Neural progenitor cell (in vitro differentiated cells): ENCODE measurements at regions not wholly inside any gene's neighbourhood (a gene's known extent, or its start where the extent isn't known, plus 50 kb on each side); places are given as distances from the start of the nearest gene placed in this dataset.

Experiments used
- DNase-seq: peaks from one replicate; pipeline ENCODE4 v3.0.0-alpha.2; 2016; ENCODE audit warnings: low spot score
- H2AFZ ChIP-seq: fragments of 200-600 bp; sonication (generic); replicated peaks from 2 replicates; pipeline ENCODE4 v1.6.1; 2016; ENCODE audit warnings: antibody characterized with exemption
- H3F3A ChIP-seq: fragments of 200-600 bp; sonication (generic); 2 replicates; pipeline ENCODE4 v1.6.1; 2016; ENCODE audit warnings: antibody characterized with exemption, low read depth
- H3K27ac ChIP-seq: fragments of 200-600 bp; sonication (generic); 2 replicates; pipeline ENCODE4 v1.5.1; 2016; ENCODE audit warnings: mild to moderate bottlenecking
- H3K27me3 ChIP-seq: fragments of 200-600 bp; sonication (generic); 2 replicates; pipeline ENCODE4 v1.6.1; 2016; ENCODE audit warnings: mild to moderate bottlenecking, moderate library complexity
- H3K36me3 ChIP-seq: fragments of 200-600 bp; sonication (generic); 2 replicates; pipeline ENCODE4 v1.5.1; 2016
- H3K4me1 ChIP-seq: fragments of 200-600 bp; sonication (generic); 2 replicates; pipeline ENCODE4 v1.6.1; 2016; ENCODE audit warnings: mixed run types
- H3K4me2 ChIP-seq: fragments of 200-600 bp; sonication (generic); 2 replicates; pipeline ENCODE4 v1.6.1; 2016
- H3K4me3 ChIP-seq: fragments of 200-600 bp; sonication (generic); 2 replicates; pipeline ENCODE4 v1.5.1; 2016
- H3K79me2 ChIP-seq: fragments of 200-600 bp; sonication (generic); 2 replicates; pipeline ENCODE4 v1.6.1; 2016; ENCODE audit warnings: low read depth
- H3K9ac ChIP-seq: fragments of 200-600 bp; sonication (generic); 2 replicates; pipeline ENCODE4 v1.6.1; 2016
- H3K9me3 ChIP-seq: fragments of 200-600 bp; sonication (generic); 2 replicates; pipeline ENCODE4 v1.5.1; 2016; ENCODE audit warnings: low read depth
- H4K20me1 ChIP-seq: fragments of 200-600 bp; sonication (generic); 2 replicates; pipeline ENCODE4 v1.6.1; 2016; ENCODE audit warnings: low read depth
- H3K27ac Mint-ChIP-seq: 3 replicates; pipeline ENCODE4 v1.8.0; 2021; ENCODE audit warnings: mixed read lengths
- H3K27me3 Mint-ChIP-seq: 2 replicates; pipeline ENCODE4 v1.8.0; 2022; ENCODE audit warnings: low read depth, mild to moderate bottlenecking, inconsistent platforms, moderate library complexity, mixed read lengths; ENCODE audit not compliant: insufficient read depth
- H3K36me3 Mint-ChIP-seq: 3 replicates; pipeline ENCODE4 v1.8.0; 2021; ENCODE audit warnings: mixed read lengths
- H3K4me1 Mint-ChIP-seq: 3 replicates; pipeline ENCODE4 v1.8.0; 2021; ENCODE audit warnings: mixed read lengths
- H3K4me3 Mint-ChIP-seq: 3 replicates; pipeline ENCODE4 v1.8.0; 2021; ENCODE audit warnings: mild to moderate bottlenecking, moderate library complexity, mixed read lengths
- H3K9me3 Mint-ChIP-seq: 3 replicates; pipeline ENCODE4 v1.8.0; 2020; ENCODE audit warnings: mixed read lengths
- EZH2 ChIP-seq: fragments of 200-600 bp; sonication (generic); IDR thresholded peaks from 2 replicates; pipeline ENCODE4 v1.6.1; 2017; ENCODE audit warnings: antibody characterized with exemption, mild to moderate bottlenecking, moderate library complexity
- EZH2phosphoT487 ChIP-seq: fragments of 200-600 bp; sonication (generic); IDR thresholded peaks from 2 replicates; pipeline ENCODE4 v1.6.1; 2017; ENCODE audit warnings: antibody characterized with exemption
- TF ChIP-seq, protein P1 (sequence below): fragments of 200-600 bp; sonication (generic); IDR thresholded peaks from 2 replicates; pipeline ENCODE4 v1.5.1; 2017; ENCODE audit warnings: antibody characterized with exemption, mild to moderate bottlenecking

DNA sequence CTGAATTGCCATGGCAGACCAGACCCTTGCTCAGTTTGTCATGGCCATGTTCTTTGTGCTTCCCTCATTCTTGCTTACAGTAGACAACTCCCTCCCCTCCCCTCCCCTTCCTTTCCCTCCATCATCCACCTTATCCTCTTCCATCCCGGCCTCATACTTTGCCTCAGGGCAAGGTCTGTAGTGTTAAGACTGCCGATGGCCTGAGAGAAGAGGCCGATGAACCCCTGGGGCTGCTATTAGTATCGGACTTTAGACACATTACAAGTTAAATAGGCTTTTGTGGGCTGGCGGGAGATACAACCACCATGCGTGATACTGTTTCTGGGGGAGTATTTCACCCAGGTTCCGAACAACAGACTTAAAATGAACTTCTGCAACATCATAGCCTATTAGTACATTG, 364.5 kb upstream of the ZFHX3 start:
- peaks cover 3% of the 10 kb centered on the region for H3K27me3 Mint-ChIP-seq
- no peak overlapping the region for H3K27ac Mint-ChIP-seq
- H3K9me3 Mint-ChIP-seq: no peaks in the 10 kb centered on the region
- no peak overlapping the region for H3K27ac ChIP-seq
- no peaks in the 10 kb centered on the region for H3F3A ChIP-seq
- no peak overlapping the region for H3K9ac ChIP-seq
- no peaks in the 10 kb centered on the region for H3K4me1 Mint-ChIP-seq
- DNase-seq: no peak
- no peaks in the 10 kb centered on the region for H4K20me1 ChIP-seq
- no peak overlapping the region for H2AFZ ChIP-seq
- H3K4me3 ChIP-seq: no peak overlapping the region
- no peaks in the 10 kb centered on the region for H3K79me2 ChIP-seq
- H3K36me3 Mint-ChIP-seq: no peaks in the 10 kb centered on the region
- no peaks in the 10 kb centered on the region for H3K36me3 ChIP-seq
- TF ChIP-seq EZH2phosphoT487 (no peak), EZH2 (no peak)
- TF ChIP-seq, protein P1, sequence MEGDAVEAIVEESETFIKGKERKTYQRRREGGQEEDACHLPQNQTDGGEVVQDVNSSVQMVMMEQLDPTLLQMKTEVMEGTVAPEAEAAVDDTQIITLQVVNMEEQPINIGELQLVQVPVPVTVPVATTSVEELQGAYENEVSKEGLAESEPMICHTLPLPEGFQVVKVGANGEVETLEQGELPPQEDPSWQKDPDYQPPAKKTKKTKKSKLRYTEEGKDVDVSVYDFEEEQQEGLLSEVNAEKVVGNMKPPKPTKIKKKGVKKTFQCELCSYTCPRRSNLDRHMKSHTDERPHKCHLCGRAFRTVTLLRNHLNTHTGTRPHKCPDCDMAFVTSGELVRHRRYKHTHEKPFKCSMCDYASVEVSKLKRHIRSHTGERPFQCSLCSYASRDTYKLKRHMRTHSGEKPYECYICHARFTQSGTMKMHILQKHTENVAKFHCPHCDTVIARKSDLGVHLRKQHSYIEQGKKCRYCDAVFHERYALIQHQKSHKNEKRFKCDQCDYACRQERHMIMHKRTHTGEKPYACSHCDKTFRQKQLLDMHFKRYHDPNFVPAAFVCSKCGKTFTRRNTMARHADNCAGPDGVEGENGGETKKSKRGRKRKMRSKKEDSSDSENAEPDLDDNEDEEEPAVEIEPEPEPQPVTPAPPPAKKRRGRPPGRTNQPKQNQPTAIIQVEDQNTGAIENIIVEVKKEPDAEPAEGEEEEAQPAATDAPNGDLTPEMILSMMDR: no peak
- H3K27me3 ChIP-seq: no peaks in the 10 kb centered on the region
- no peaks in the 10 kb centered on the region for H3K9me3 ChIP-seq
- no peak overlapping the region for H3K4me3 Mint-ChIP-seq
- no peak overlapping the region for H3K4me2 ChIP-seq
- H3K4me1 ChIP-seq: no peaks in the 10 kb centered on the region

DNA sequence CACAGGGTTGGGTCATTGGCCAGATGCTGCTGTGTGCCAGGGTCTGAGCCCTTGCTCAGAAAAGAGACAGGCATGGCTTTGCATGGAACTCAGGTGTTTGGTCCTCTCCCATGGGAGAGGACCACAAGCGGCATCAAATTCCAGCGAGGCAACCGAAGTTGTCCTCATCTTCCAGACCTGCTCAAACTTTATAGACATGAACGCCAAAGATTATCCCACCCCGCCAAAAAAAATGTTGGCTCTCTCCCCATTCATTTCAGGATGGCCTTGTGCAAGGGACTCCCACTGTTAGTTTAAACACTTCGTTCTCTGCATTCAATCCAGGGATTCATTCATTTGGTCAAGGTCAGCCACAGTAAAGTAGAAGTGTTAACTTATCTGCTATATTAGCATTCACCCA, 360.8 kb upstream of the ZFHX3 start:
- no peaks in the 10 kb centered on the region for H3K36me3 ChIP-seq
- Mint-ChIP-seq H3K4me1 (peaks cover 6% of the 10 kb centered on the region), H3K9me3 (no peaks in the 10 kb centered on the region), H3K27me3 (peaks cover 2% of the 10 kb centered on the region), H3K4me3 (no peak overlapping the region), H3K27ac (no peak overlapping the region), H3K36me3 (no peaks in the 10 kb centered on the region)
- peaks cover 7% of the 10 kb centered on the region for H3K4me1 ChIP-seq
- no peaks in the 10 kb centered on the region for H3K79me2 ChIP-seq
- H3K27ac ChIP-seq: no peak overlapping the region
- no peak overlapping the region for H3K4me2 ChIP-seq
- H2AFZ ChIP-seq: no peak overlapping the region
- H3K9me3 ChIP-seq: no peaks in the 10 kb centered on the region
- H4K20me1 ChIP-seq: no peaks in the 10 kb centered on the region
- no peaks in the 10 kb centered on the region for H3K27me3 ChIP-seq
- H3K9ac ChIP-seq: no peak overlapping the region
- TF ChIP-seq EZH2phosphoT487 (no peak), EZH2 (no peak)
- no peak for DNase-seq
- no peak overlapping the region for H3K4me3 ChIP-seq
- H3F3A ChIP-seq: peaks cover 2% of the 10 kb centered on the region

DNA sequence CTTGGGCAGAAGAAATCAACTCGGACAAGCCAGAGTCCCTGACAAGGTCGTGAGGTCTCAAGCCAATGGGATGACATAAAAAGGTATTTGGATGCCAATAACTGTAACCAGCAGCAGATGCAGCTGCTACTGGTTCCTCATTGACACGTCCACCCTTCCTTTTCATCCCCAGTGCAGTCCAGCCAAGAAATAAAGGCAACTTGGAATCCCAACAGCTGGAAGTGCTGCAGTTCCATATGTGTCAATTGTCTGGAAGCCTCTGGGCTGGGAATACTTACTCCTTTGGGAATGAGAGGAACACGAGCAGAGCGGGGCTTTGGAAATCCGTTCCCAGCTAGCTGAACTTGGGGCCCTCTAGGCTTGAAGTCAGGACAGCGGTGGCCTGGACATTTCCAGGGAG, 360.4 kb upstream of the ZFHX3 start:
- Histone ChIP-seq H3K4me2 (no peak overlapping the region), H2AFZ (no peak overlapping the region), H3K4me3 (no peak overlapping the region), H3K9me3 (no peaks in the 10 kb centered on the region), H3K36me3 (no peaks in the 10 kb centered on the region), H3F3A (peaks cover 6% of the 10 kb centered on the region), H3K9ac (no peak overlapping the region), H3K27me3 (no peaks in the 10 kb centered on the region), H3K4me1 (peaks cover 11% of the 10 kb centered on the region), H3K27ac (no peak overlapping the region), H4K20me1 (no peaks in the 10 kb centered on the region), H3K79me2 (no peaks in the 10 kb centered on the region)
- DNase-seq: no peak
- Mint-ChIP-seq H3K27me3 (peaks cover 2% of the 10 kb centered on the region), H3K4me3 (no peak overlapping the region), H3K36me3 (no peaks in the 10 kb centered on the region), H3K27ac (no peak overlapping the region), H3K4me1 (peaks cover 10% of the 10 kb centered on the region), H3K9me3 (no peaks in the 10 kb centered on the region)
- TF ChIP-seq, protein P1: no peak
- no peak for TF ChIP-seq EZH2
- no peak for TF ChIP-seq EZH2phosphoT487

DNA sequence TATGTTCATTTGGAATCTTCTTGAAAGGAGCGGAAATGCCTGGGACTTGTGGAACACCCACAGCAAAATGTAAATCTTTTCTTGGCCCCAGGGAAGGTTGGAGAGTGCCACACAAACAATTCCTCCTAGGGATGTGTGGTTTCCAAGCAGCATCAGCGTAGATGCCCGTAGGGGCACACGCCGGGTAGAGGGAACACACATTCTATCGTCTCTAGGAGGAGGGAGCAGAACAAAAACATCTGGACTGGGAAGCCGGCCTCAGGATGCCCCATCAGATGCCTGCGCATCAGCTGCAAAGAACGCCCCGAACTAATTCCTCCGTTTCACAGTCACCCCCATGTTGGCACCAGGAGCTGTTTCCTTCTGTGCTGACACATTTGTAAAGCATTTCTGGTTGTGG, 357.9 kb upstream of the ZFHX3 start:
- Histone ChIP-seq H3K27ac (no peak overlapping the region), H3K79me2 (no peaks in the 10 kb centered on the region), H3K36me3 (no peaks in the 10 kb centered on the region), H3K4me1 (peaks cover 22% of the 10 kb centered on the region), H3K9ac (no peak overlapping the region), H2AFZ (no peak overlapping the region), H3K4me2 (no peak overlapping the region), H4K20me1 (no peaks in the 10 kb centered on the region), H3K4me3 (no peak overlapping the region), H3K27me3 (no peaks in the 10 kb centered on the region), H3F3A (peaks cover 8% of the 10 kb centered on the region), H3K9me3 (no peaks in the 10 kb centered on the region)
- peaks cover 2% of the 10 kb centered on the region for H3K27me3 Mint-ChIP-seq
- H3K4me3 Mint-ChIP-seq: no peak overlapping the region
- peaks cover 21% of the 10 kb centered on the region for H3K4me1 Mint-ChIP-seq
- no peak for DNase-seq
- TF ChIP-seq, protein P1: no peak
- TF ChIP-seq EZH2: no peak
- TF ChIP-seq EZH2phosphoT487: no peak
- no peaks in the 10 kb centered on the region for H3K9me3 Mint-ChIP-seq
- H3K36me3 Mint-ChIP-seq: no peaks in the 10 kb centered on the region
- no peak overlapping the region for H3K27ac Mint-ChIP-seq
